ENCODE measurements at regions not wholly inside any gene's neighbourhood (a gene's known extent, or its start where the extent isn't known, plus 50 kb on each side); places are given as distances from the start of the nearest gene placed in this dataset.

DNA sequence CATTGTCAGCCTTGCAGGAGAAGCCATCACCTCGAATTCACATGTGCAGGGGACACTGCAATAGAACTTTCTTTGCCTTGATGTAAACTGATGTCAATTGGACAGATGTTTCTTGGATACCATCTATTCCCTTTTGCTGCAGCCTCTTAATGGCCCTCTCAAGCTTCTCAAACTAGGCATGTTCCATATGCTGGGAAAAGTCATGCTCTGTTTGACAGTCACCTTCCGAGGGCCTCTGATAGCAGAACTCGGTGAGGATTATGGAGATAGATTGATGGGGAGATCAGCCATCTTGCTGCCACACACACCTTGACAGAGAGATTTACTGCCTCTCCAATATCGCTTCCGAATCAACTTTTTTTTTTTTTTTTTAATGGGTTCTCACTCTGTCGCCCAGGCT is 145.8 kb upstream of the NUDT4 start:
- Histone ChIP-seq H3K56ac (ENCODE audit: extremely low read depth, insufficient read depth, low read length) (no peak overlapping the region), H2BK15ac (ENCODE audit: low read depth, low read length) (peak overlapping the region; percentile 26), H3K23ac (ENCODE audit: low read depth, low read length) (no peak overlapping the region), H2AK9ac (replicated peaks; ENCODE audit: low read depth, low read length, poor library complexity) (no peak overlapping the region), H4K8ac (ENCODE audit: low read depth in 2 of 2, low read length in 2 of 2) (no peak overlapping the region), H2AK5ac (ENCODE audit: low read depth, low read length) (peak overlapping the region; percentile 58; the same call in 1 of the 2 replicates), H3K4me3 (ENCODE audit: insufficient read depth, low read depth, low read length) (no peak overlapping the region), H3K14ac (replicated peaks; ENCODE audit: low read depth, low read length) (no peak overlapping the region), H2BK5ac (ENCODE audit: low read depth, low read length, poor library complexity, severe bottlenecking) (no peak overlapping the region), H2BK120ac (ENCODE audit: low read depth, low read length) (peak overlapping the region; percentile 77; the same call in 1 of the 2 replicates), H3K9me3 (ENCODE audit: control insufficient read depth, insufficient read depth, low read length) (no peaks in the 10 kb centered on the region; the same call in 1 of the 2 replicates), H3K79me1 (ENCODE audit: low read depth in 1 of 2, low read length in 2 of 2) (no peaks in the 10 kb centered on the region), H3K4ac (ENCODE audit: low read depth, low read length) (no peak overlapping the region; the same call in 1 of the 2 replicates), H4K91ac (ENCODE audit: insufficient read depth, low read depth, low read length) (no peak overlapping the region), H3K4me1 (ENCODE audit: control insufficient read depth, insufficient read depth, low read length) (peaks cover 5% of the 10 kb centered on the region), H3K4me2 (ENCODE audit: low read depth, low read length) (no peak overlapping the region), H3K18ac (ENCODE audit: low read depth, low read length) (no peak overlapping the region), H3K27me3 (ENCODE audit: control insufficient read depth, insufficient read depth, low read length) (no peaks in the 10 kb centered on the region), H3K27ac (ENCODE audit: insufficient read depth, low read length) (no peak overlapping the region), H2BK20ac (ENCODE audit: low read depth, low read length) (peak overlapping the region; percentile 55; the same call in 1 of the 2 replicates), H2AFZ (replicated peaks; ENCODE audit: low read length, poor library complexity) (no peak overlapping the region), H3K9ac (ENCODE audit: low read depth, low read length) (no peak overlapping the region), H3K36me3 (ENCODE audit: control insufficient read depth, insufficient read depth, low read length) (no peaks in the 10 kb centered on the region), H4K5ac (ENCODE audit: low read depth, low read length) (no peak overlapping the region), H4K20me1 (ENCODE audit: insufficient read depth, low read length) (no peaks in the 10 kb centered on the region), H3K9me1 (ENCODE audit: insufficient read depth, low read length) (no peaks in the 10 kb centered on the region)
- 100% methylated on average over 1 of the region's 6 CpGs; no CpG with 5 or more reads in 1 of the 2 experiments for WGBS, 2 experiments (ENCODE audit: extremely low coverage in 2 of 2, insufficient read length in 1 of 2)
- ChIA-PET CTCF (no interaction called here), POLR2A (ENCODE audit: unreplicated experiment) (no interaction called here)
- intact Hi-C loops (cut with micrococcal nuclease) = no loop called here
- DNase-seq (no peak), ATAC-seq (ENCODE audit: low read depth) (no peak)
- BruUV-seq (replicated peaks) = no TSS peak
- TF ChIP-seq NFE2L2 (IDR thresholded peaks at IDR 0.05; ENCODE audit: low read depth, low read length) = no peak
- in situ Hi-C loops (cut with MboI; ENCODE audit: low sequenced_read_pairs) = no loop called here
- dilution Hi-C loops (cut with HindIII; ENCODE audit: low sequenced_read_pairs, unreplicated experiment) = no loop called here

All from IMR-90 (cell line).